Gastroesophageal sphincter (tissue), 4 donors: ENCODE measurements at regions not wholly inside any gene's neighbourhood (a gene's known extent, or its start where the extent isn't known, plus 50 kb on each side); places are given as distances from the start of the nearest gene placed in this dataset.
"Not testable (repeated sequence)": the region's sequence is repeated elsewhere in the genome, so short reads cannot be mapped to it uniquely, and the experiment has no call there.

Experiments
- ATAC-seq: fragments of 150-250 bp; one replicate; pipeline ENCODE4 v1.9.1; 2016; ENCODE audit warnings: mild to moderate bottlenecking, moderate library complexity
- H3K27ac ChIP-seq, 4 donors: fragments of 200-600 bp; sonication (generic) in 3 of 4; 1 replicate in 3 of 4; 2 replicates in 1 of 4; pipeline ENCODE4 v1.5.1; 2016 to 2019
- H3K27me3 ChIP-seq: fragments of 200-600 bp; sonication (generic); one replicate; pipeline ENCODE4 v1.5.1; 2019
- H3K36me3 ChIP-seq, 2 donors: fragments of 200-600 bp; sonication (generic); one replicate each; pipeline ENCODE4 v1.5.1; 2019; ENCODE audit warnings: control low read depth in 1 of 2
- H3K4me1 ChIP-seq, 3 donors: fragments of 200-600 bp; sonication (generic); 1 replicate in 2 of 3; 2 replicates in 1 of 3; pipeline ENCODE4 v1.5.1; 2016 to 2019; ENCODE audit warnings: control low read depth in 2 of 3
- H3K4me3 ChIP-seq, 2 donors: fragments of 200-600 bp; sonication (generic); one replicate each; pipeline ENCODE4 v1.5.1; 2019; ENCODE audit warnings: mild to moderate bottlenecking in 1 of 2, moderate library complexity in 1 of 2
- H3K9me3 ChIP-seq, 3 donors: fragments of 200-600 bp; sonication (generic); one replicate each; pipeline ENCODE4 v1.5.1; 2017 to 2019; ENCODE audit warnings: control low read depth in 2 of 3
- EP300 ChIP-seq: sonication (generic); formaldehyde crosslinking; IDR thresholded peaks from one replicate; pipeline ENCODE4 v1.6.1; 2017; ENCODE audit warnings: antibody characterized with exemption, mild to moderate bottlenecking
- POLR2A ChIP-seq, 2 donors: fragments of 450-650 bp; IDR thresholded peaks; one replicate each; pipeline ENCODE4 v1.6.1; 2017; ENCODE audit warnings: antibody characterized with exemption in 2 of 2, mild to moderate bottlenecking in 2 of 2, moderate library complexity in 1 of 2
- POLR2AphosphoS5 ChIP-seq: sonication (generic); formaldehyde crosslinking; IDR thresholded peaks from one replicate; pipeline ENCODE4 v1.6.1; 2017; ENCODE audit warnings: antibody characterized with exemption
- WGBS, 2 donors: methylation state at CpG; one replicate each; pipeline ENCODE4 v1.1.5; 2018; ENCODE audit warnings: low coverage in 1 of 2; 5-methylcytosine and 5-hydroxymethylcytosine counted together
- TF ChIP-seq, protein P1 (sequence below), 4 experiments: fragments of 200-600 bp in 2 of 4; fragments of 450-650 bp in 2 of 4; sonication (generic) in 1 of 4; IDR thresholded peaks; one replicate each; pipeline ENCODE4 v1.5.1; 2017 to 2019; ENCODE audit warnings: antibody characterized with exemption in 4 of 4, mild to moderate bottlenecking in 2 of 4, moderate library complexity in 2 of 4

DNA sequence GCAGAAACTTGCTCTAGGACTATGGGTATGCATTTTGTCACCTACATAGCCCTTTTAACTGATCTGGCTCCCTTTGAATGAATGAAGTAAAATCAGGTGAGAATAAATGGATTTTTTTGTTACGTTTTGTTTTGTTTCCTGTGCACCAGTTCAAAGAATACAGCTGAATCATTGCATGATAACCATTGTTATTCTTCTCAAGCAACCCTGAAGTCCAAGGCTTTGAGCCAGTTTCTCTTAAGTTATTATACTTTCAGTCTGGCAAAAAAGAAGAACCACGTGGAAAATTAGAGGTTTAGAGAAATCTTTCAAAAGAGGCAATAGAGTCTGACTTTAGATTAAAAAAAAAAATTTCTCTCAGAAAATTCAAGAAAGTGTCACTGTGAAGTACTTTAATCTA is 398.6 kb upstream of the TECRL start:
- 21 to 71% methylated on average over 2 of the region's 2 CpGs for WGBS, 2 donors
- no peak for ATAC-seq

DNA sequence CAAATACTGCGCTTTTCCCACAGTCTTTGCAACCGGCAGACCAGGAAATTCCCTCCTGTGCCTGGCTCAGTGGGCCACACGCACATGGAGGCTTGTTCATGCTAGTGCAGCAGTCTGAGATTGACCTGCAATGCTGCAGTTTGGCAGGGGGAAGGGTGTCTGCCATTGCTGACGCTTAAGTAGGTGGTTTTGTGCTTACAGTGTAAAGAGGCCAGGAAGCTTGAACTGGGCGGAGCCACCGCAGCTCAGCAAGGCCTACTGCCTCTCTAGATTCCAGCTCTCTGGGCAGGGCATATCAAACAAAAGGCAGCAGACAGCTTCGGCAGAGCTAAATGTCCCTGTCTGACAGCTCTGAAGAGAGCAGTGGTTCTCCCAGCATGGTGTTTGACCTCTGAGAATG is 390.5 kb upstream of the TECRL start:
- Histone ChIP-seq H3K27ac (no peak overlapping the region), H3K4me3 (no peak overlapping the region), H3K27me3 (no peaks in the 10 kb centered on the region), H3K36me3 (no peaks in the 10 kb centered on the region), H3K4me1 (no peaks in the 10 kb centered on the region), H3K9me3 (peaks cover 0 to 6% (median 0%) of the 10 kb centered on the region in 3 donors)
- no peak for ATAC-seq
- TF ChIP-seq EP300 = no peak
- TF ChIP-seq POLR2A (IDR thresholded peaks at IDR 0.05) = no peak
- TF ChIP-seq POLR2AphosphoS5 = no peak
- TF ChIP-seq, protein P1, sequence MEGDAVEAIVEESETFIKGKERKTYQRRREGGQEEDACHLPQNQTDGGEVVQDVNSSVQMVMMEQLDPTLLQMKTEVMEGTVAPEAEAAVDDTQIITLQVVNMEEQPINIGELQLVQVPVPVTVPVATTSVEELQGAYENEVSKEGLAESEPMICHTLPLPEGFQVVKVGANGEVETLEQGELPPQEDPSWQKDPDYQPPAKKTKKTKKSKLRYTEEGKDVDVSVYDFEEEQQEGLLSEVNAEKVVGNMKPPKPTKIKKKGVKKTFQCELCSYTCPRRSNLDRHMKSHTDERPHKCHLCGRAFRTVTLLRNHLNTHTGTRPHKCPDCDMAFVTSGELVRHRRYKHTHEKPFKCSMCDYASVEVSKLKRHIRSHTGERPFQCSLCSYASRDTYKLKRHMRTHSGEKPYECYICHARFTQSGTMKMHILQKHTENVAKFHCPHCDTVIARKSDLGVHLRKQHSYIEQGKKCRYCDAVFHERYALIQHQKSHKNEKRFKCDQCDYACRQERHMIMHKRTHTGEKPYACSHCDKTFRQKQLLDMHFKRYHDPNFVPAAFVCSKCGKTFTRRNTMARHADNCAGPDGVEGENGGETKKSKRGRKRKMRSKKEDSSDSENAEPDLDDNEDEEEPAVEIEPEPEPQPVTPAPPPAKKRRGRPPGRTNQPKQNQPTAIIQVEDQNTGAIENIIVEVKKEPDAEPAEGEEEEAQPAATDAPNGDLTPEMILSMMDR (IDR thresholded peaks at IDR 0.05) = no peak
- WGBS, 2 donors = 75 to 90% methylated on average over 2 of the region's 7 CpGs

More for the DNA sequence above, 398.6 kb upstream of the TECRL start:
- H3K4me1 ChIP-seq = no peaks in the 10 kb centered on the region
- TF ChIP-seq POLR2A (IDR thresholded peaks at IDR 0.05) (no peak), POLR2AphosphoS5 (no peak), EP300 (no peak)
- TF ChIP-seq, protein P1 (IDR thresholded peaks at IDR 0.05) = no peak
- H3K27me3 ChIP-seq = no peaks in the 10 kb centered on the region
- H3K27ac ChIP-seq = no peak overlapping the region
- H3K4me3 ChIP-seq = no peak overlapping the region
- H3K36me3 ChIP-seq = no peaks in the 10 kb centered on the region
- H3K9me3 ChIP-seq = peaks cover 0 to 14% (median 0%) of the 10 kb centered on the region in 3 donors

DNA sequence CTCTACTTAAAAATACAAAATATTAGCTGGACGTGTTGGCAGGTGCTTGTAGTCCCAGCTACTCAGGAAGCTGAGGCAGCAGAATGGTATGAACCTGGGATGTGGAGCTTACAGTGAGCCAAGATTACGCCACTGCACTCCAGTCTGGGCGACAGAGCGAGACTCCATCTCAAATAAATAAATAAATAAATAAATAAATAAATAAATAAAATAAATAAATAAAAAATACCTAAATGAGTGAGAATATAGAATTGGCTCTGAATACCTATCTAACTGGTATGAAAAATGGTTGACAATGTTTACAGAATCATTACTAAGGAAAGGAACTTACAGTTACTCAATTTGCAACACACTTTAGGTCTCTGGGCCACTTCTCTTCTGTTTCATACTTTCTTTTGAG is 389.6 kb upstream of the TECRL start:
- H3K4me1 ChIP-seq, ATAC-seq, H3K4me3 ChIP-seq, H3K27ac ChIP-seq, H3K27me3 ChIP-seq, H3K36me3 ChIP-seq, H3K9me3 ChIP-seq: not testable (repeated sequence)
- WGBS, 2 donors = 90 to 94% methylated on average over 2 to 4 of the region's 4 CpGs

DNA sequence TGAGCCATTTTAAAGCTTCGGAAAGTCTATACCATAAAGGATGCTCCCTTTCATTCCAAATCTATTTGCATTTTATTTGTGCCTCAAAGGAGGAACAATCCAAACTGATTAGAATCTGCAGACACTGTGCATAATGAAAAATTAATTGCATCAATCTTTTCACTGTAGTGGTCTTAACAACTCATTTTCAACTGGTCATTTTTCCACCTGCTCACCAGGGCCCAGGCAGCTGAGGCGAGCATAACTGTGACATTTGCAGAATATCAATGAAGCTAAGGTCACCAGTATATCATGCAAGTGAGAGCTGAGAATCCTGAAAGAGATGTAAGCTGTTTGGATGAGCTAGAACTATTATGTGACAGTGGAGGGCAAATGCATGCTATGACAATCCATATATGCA is 387.3 kb upstream of the TECRL start:
- Histone ChIP-seq H3K36me3 (no peaks in the 10 kb centered on the region), H3K27me3 (no peaks in the 10 kb centered on the region), H3K9me3 (no peaks in the 10 kb centered on the region), H3K4me3 (no peak overlapping the region), H3K27ac (no peak overlapping the region), H3K4me1 (no peaks in the 10 kb centered on the region)
- TF ChIP-seq, protein P1 (IDR thresholded peaks at IDR 0.05) = no peak
- TF ChIP-seq POLR2A (IDR thresholded peaks at IDR 0.05) (no peak), EP300 (no peak), POLR2AphosphoS5 (no peak)
- ATAC-seq = no peak
- WGBS, 2 donors = 67 to 89% methylated on average over 1 to 2 of the region's 2 CpGs

DNA sequence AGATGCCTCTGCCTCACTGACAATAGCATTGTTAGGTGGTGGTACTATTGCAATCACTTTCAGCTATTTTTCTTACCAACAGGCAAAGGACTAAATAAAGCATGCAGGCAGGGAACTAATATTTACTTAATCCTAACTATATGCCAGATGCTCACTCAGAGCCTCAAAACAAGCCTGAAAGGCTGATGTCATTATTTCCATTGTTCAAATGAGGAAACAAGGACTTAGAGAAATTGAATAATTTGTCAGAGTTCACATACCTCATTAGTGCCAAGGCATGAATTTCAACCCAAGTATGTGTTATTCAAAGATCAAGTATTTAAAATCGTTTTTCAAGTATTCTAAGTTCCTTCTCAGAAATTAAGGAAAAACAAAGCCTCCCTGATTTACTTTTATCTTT is 374.9 kb upstream of the TECRL start:
- Histone ChIP-seq H3K4me1 (peaks cover 0 to 10% (median 0%) of the 10 kb centered on the region in 3 donors), H3K9me3 (no peaks in the 10 kb centered on the region), H3K27ac (no peak overlapping the region), H3K27me3 (no peaks in the 10 kb centered on the region), H3K36me3 (no peaks in the 10 kb centered on the region), H3K4me3 (no peak overlapping the region)
- WGBS, 2 donors = 0 to 4% methylated on average over 1 of the region's 1 CpG
- TF ChIP-seq, protein P1 (IDR thresholded peaks at IDR 0.05) = no peak
- TF ChIP-seq POLR2A (IDR thresholded peaks at IDR 0.05) = no peak
- TF ChIP-seq EP300 = no peak
- no peak for TF ChIP-seq POLR2AphosphoS5
- ATAC-seq = no peak
